ENCODE measurements at regions not wholly inside any gene's neighbourhood (a gene's known extent, or its start where the extent isn't known, plus 50 kb on each side); places are given as distances from the start of the nearest gene placed in this dataset.

- Histone ChIP-seq H3K9me3 (ENCODE audit: control insufficient read depth, insufficient read depth, low read length) (no peaks in the 10 kb centered on the region), H3K9ac (ENCODE audit: low read depth, low read length) (no peak overlapping the region), H3K36me3 (ENCODE audit: control insufficient read depth, insufficient read depth, low read length) (no peaks in the 10 kb centered on the region), H3K4me1 (ENCODE audit: control insufficient read depth, insufficient read depth, low read length) (no peaks in the 10 kb centered on the region), H3K27me3 (ENCODE audit: control insufficient read depth, insufficient read depth, low read length) (no peaks in the 10 kb centered on the region), H3K4me3 (ENCODE audit: low read depth, low read length) (no peak overlapping the region)
Measured at GRCh38 chr2:122251566-122251965, 496.1 kb downstream of the TSN start.

- Histone ChIP-seq H3K27me3 (ENCODE audit: control insufficient read depth, insufficient read depth, low read length) (no peaks in the 10 kb centered on the region), H3K36me3 (ENCODE audit: control insufficient read depth, insufficient read depth, low read length) (no peaks in the 10 kb centered on the region), H3K4me1 (ENCODE audit: control insufficient read depth, insufficient read depth, low read length) (no peaks in the 10 kb centered on the region), H3K4me3 (ENCODE audit: low read depth, low read length) (no peak overlapping the region), H3K9me3 (ENCODE audit: control insufficient read depth, insufficient read depth, low read length) (no peaks in the 10 kb centered on the region), H3K9ac (ENCODE audit: low read depth, low read length) (no peak overlapping the region)
Measured at GRCh38 chr2:122255924-122256323, 500.5 kb downstream of the TSN start.

- Histone ChIP-seq H3K4me1 (ENCODE audit: control insufficient read depth, insufficient read depth, low read length) (no peaks in the 10 kb centered on the region), H3K36me3 (ENCODE audit: control insufficient read depth, insufficient read depth, low read length) (no peaks in the 10 kb centered on the region), H3K27me3 (ENCODE audit: control insufficient read depth, insufficient read depth, low read length) (no peaks in the 10 kb centered on the region), H3K9ac (ENCODE audit: low read depth, low read length) (no peak overlapping the region), H3K4me3 (ENCODE audit: low read depth, low read length) (no peak overlapping the region), H3K9me3 (ENCODE audit: control insufficient read depth, insufficient read depth, low read length) (no peaks in the 10 kb centered on the region)
Measured at GRCh38 chr2:122261911-122262310, 506.5 kb downstream of the TSN start.

- H3K4me1 ChIP-seq (ENCODE audit: control insufficient read depth, insufficient read depth, low read length), result no peaks in the 10 kb centered on the region
- no peak overlapping the region for H3K9ac ChIP-seq (ENCODE audit: low read depth, low read length)
- no peaks in the 10 kb centered on the region for H3K9me3 ChIP-seq (ENCODE audit: control insufficient read depth, insufficient read depth, low read length)
- H3K4me3 ChIP-seq (ENCODE audit: low read depth, low read length), result no peak overlapping the region
- H3K27me3 ChIP-seq (ENCODE audit: control insufficient read depth, insufficient read depth, low read length), result no peaks in the 10 kb centered on the region
- no peaks in the 10 kb centered on the region for H3K36me3 ChIP-seq (ENCODE audit: control insufficient read depth, insufficient read depth, low read length)
Measured at GRCh38 chr2:122263746-122264145, 508.3 kb downstream of the TSN start.

- Histone ChIP-seq H3K9ac (ENCODE audit: low read depth, low read length) (no peak overlapping the region), H3K27me3 (ENCODE audit: control insufficient read depth, insufficient read depth, low read length) (no peaks in the 10 kb centered on the region), H3K36me3 (ENCODE audit: control insufficient read depth, insufficient read depth, low read length) (no peaks in the 10 kb centered on the region), H3K9me3 (ENCODE audit: control insufficient read depth, insufficient read depth, low read length) (no peaks in the 10 kb centered on the region), H3K4me3 (ENCODE audit: low read depth, low read length) (no peak overlapping the region), H3K4me1 (ENCODE audit: control insufficient read depth, insufficient read depth, low read length) (no peaks in the 10 kb centered on the region)
Measured at GRCh38 chr2:122266636-122267035, 511.2 kb downstream of the TSN start.

GRCh38 chr2:122267947-122268346 lies 512.5 kb downstream of the TSN start:
- Histone ChIP-seq H3K36me3 (ENCODE audit: control insufficient read depth, insufficient read depth, low read length) (no peaks in the 10 kb centered on the region), H3K9ac (ENCODE audit: low read depth, low read length) (no peak overlapping the region), H3K4me1 (ENCODE audit: control insufficient read depth, insufficient read depth, low read length) (no peaks in the 10 kb centered on the region), H3K9me3 (ENCODE audit: control insufficient read depth, insufficient read depth, low read length) (no peaks in the 10 kb centered on the region), H3K4me3 (ENCODE audit: low read depth, low read length) (no peak overlapping the region), H3K27me3 (ENCODE audit: control insufficient read depth, insufficient read depth, low read length) (no peaks in the 10 kb centered on the region)

GRCh38 chr2:122273785-122274419 lies 518.5 kb downstream of the TSN start:
- no peaks in the 10 kb centered on the region for H3K27me3 ChIP-seq (ENCODE audit: control insufficient read depth, insufficient read depth, low read length)
- no peak overlapping the region for H3K4me3 ChIP-seq (ENCODE audit: low read depth, low read length)
- H3K9me3 ChIP-seq (ENCODE audit: control insufficient read depth, insufficient read depth, low read length), result no peaks in the 10 kb centered on the region
- no peaks in the 10 kb centered on the region for H3K36me3 ChIP-seq (ENCODE audit: control insufficient read depth, insufficient read depth, low read length)
- H3K9ac ChIP-seq (ENCODE audit: low read depth, low read length), result no peak overlapping the region
- H3K4me1 ChIP-seq (ENCODE audit: control insufficient read depth, insufficient read depth, low read length), result no peaks in the 10 kb centered on the region

- Histone ChIP-seq H3K9me3 (ENCODE audit: control insufficient read depth, insufficient read depth, low read length) (no peaks in the 10 kb centered on the region), H3K27me3 (ENCODE audit: control insufficient read depth, insufficient read depth, low read length) (no peaks in the 10 kb centered on the region), H3K9ac (ENCODE audit: low read depth, low read length) (no peak overlapping the region), H3K36me3 (ENCODE audit: control insufficient read depth, insufficient read depth, low read length) (no peaks in the 10 kb centered on the region), H3K4me1 (ENCODE audit: control insufficient read depth, insufficient read depth, low read length) (no peaks in the 10 kb centered on the region), H3K4me3 (ENCODE audit: low read depth, low read length) (no peak overlapping the region)
Measured at GRCh38 chr2:122277956-122278355, 522.5 kb downstream of the TSN start.

GRCh38 chr2:122300758-122301157 lies 545.3 kb downstream of the TSN start:
- Histone ChIP-seq H3K4me1 (ENCODE audit: control insufficient read depth, insufficient read depth, low read length) (peaks cover 5% of the 10 kb centered on the region), H3K36me3 (ENCODE audit: control insufficient read depth, insufficient read depth, low read length) (no peaks in the 10 kb centered on the region), H3K27me3 (ENCODE audit: control insufficient read depth, insufficient read depth, low read length) (no peaks in the 10 kb centered on the region), H3K9ac (ENCODE audit: low read depth, low read length) (no peak overlapping the region), H3K9me3 (ENCODE audit: control insufficient read depth, insufficient read depth, low read length) (peaks cover 16% of the 10 kb centered on the region), H3K4me3 (ENCODE audit: low read depth, low read length) (no peak overlapping the region)

- no peak overlapping the region for H3K4me3 ChIP-seq (ENCODE audit: low read depth, low read length)
- no peaks in the 10 kb centered on the region for H3K36me3 ChIP-seq (ENCODE audit: control insufficient read depth, insufficient read depth, low read length)
- no peaks in the 10 kb centered on the region for H3K27me3 ChIP-seq (ENCODE audit: control insufficient read depth, insufficient read depth, low read length)
- no peak overlapping the region for H3K9ac ChIP-seq (ENCODE audit: low read depth, low read length)
- H3K9me3 ChIP-seq (ENCODE audit: control insufficient read depth, insufficient read depth, low read length), result no peaks in the 10 kb centered on the region
- H3K4me1 ChIP-seq (ENCODE audit: control insufficient read depth, insufficient read depth, low read length), result no peaks in the 10 kb centered on the region
Measured at GRCh38 chr2:122307763-122308162, 552.3 kb downstream of the TSN start.

- Histone ChIP-seq H3K9ac (ENCODE audit: low read depth, low read length) (no peak overlapping the region), H3K4me1 (ENCODE audit: control insufficient read depth, insufficient read depth, low read length) (no peaks in the 10 kb centered on the region), H3K36me3 (ENCODE audit: control insufficient read depth, insufficient read depth, low read length) (no peaks in the 10 kb centered on the region), H3K4me3 (ENCODE audit: low read depth, low read length) (no peak overlapping the region), H3K9me3 (ENCODE audit: control insufficient read depth, insufficient read depth, low read length) (no peaks in the 10 kb centered on the region), H3K27me3 (ENCODE audit: control insufficient read depth, insufficient read depth, low read length) (no peaks in the 10 kb centered on the region)
Measured at GRCh38 chr2:122315306-122315705, 559.9 kb downstream of the TSN start.

GRCh38 chr2:122319539-122320132 lies 564.2 kb downstream of the TSN start:
- H3K9ac ChIP-seq (ENCODE audit: low read depth, low read length), result no peak overlapping the region
- no peak overlapping the region for H3K4me3 ChIP-seq (ENCODE audit: low read depth, low read length)
- H3K4me1 ChIP-seq (ENCODE audit: control insufficient read depth, insufficient read depth, low read length), result no peaks in the 10 kb centered on the region
- no peaks in the 10 kb centered on the region for H3K27me3 ChIP-seq (ENCODE audit: control insufficient read depth, insufficient read depth, low read length)
- H3K9me3 ChIP-seq (ENCODE audit: control insufficient read depth, insufficient read depth, low read length), result no peaks in the 10 kb centered on the region
- no peaks in the 10 kb centered on the region for H3K36me3 ChIP-seq (ENCODE audit: control insufficient read depth, insufficient read depth, low read length)

Measured in iPS-15b (cell line).